ENCODE measurements at regions not wholly inside any gene's neighbourhood (a gene's known extent, or its start where the extent isn't known, plus 50 kb on each side); places are given as distances from the start of the nearest gene placed in this dataset.
"Not testable (repeated sequence)": the region's sequence is repeated elsewhere in the genome, so short reads cannot be mapped to it uniquely, and the experiment has no call there.

- DNase-seq = no peak
Measured at GRCh38 chr16:65819136-65819898, 547.2 kb upstream of the CDH5 start.

- no peak for DNase-seq
Measured at GRCh38 chr16:65817799-65818198, 548.7 kb upstream of the CDH5 start.

- no peak for DNase-seq
Measured at GRCh38 chr16:65817066-65817465, 549.4 kb upstream of the CDH5 start.

- no peak for DNase-seq
Measured at GRCh38 chr16:65816556-65816955, 549.9 kb upstream of the CDH5 start.

- DNase-seq = no peak
Measured at GRCh38 chr16:65815707-65816106, 550.8 kb upstream of the CDH5 start.

- DNase-seq = not testable (repeated sequence)
Measured at GRCh38 chr16:65813879-65814278, 552.6 kb upstream of the CDH5 start.

GRCh38 chr16:65809627-65810026 lies 556.9 kb upstream of the CDH5 start:
- DNase-seq = no peak

- DNase-seq = no peak
Measured at GRCh38 chr16:65808790-65809189, 557.7 kb upstream of the CDH5 start.

GRCh38 chr16:65807858-65808257 lies 558.6 kb upstream of the CDH5 start:
- no peak for DNase-seq

- not testable (repeated sequence) for DNase-seq
Measured at GRCh38 chr16:65805704-65806103, 560.8 kb upstream of the CDH5 start.

- no peak for DNase-seq
Measured at GRCh38 chr16:65796481-65796880, 570.0 kb upstream of the CDH5 start.

- no peak for DNase-seq
Measured at GRCh38 chr16:65794973-65795372, 571.5 kb upstream of the CDH5 start.

- DNase-seq = no peak
Measured at GRCh38 chr16:65793781-65794180, 572.7 kb upstream of the CDH5 start.

GRCh38 chr16:65790768-65791167 lies 575.7 kb upstream of the CDH5 start:
- no peak for DNase-seq

GRCh38 chr16:65789161-65789945 lies 577.1 kb upstream of the CDH5 start:
- DNase-seq = no peak

- DNase-seq = no peak
Measured at GRCh38 chr16:65788434-65789140, 577.9 kb upstream of the CDH5 start.

- DNase-seq = no peak
Measured at GRCh38 chr16:65787921-65788320, 578.6 kb upstream of the CDH5 start.

- no peak for DNase-seq
Measured at GRCh38 chr16:65786916-65787315, 579.6 kb upstream of the CDH5 start.

GRCh38 chr16:65783709-65784474 lies 582.6 kb upstream of the CDH5 start:
- no peak for DNase-seq

- DNase-seq = no peak
Measured at GRCh38 chr16:65782611-65783600, 583.6 kb upstream of the CDH5 start.

- DNase-seq = no peak
Measured at GRCh38 chr16:65781855-65782254, 584.6 kb upstream of the CDH5 start.

- no peak for DNase-seq
Measured at GRCh38 chr16:65781363-65781762, 585.1 kb upstream of the CDH5 start.
